HFFc6 (cell line): ENCODE measurements at regions not wholly inside any gene's neighbourhood (a gene's known extent, or its start where the extent isn't known, plus 50 kb on each side); places are given as distances from the start of the nearest gene placed in this dataset.

Experiments
- DNase-seq: peaks from one replicate; pipeline ENCODE4 v3.0.0-alpha.2; 2018
- H3K27ac Mint-ChIP-seq: 2 replicates; pipeline ENCODE4 v1.8.0; 2020; ENCODE audit warnings: mild to moderate bottlenecking, mixed read lengths
- H3K27me3 Mint-ChIP-seq: 2 replicates; pipeline ENCODE4 v1.8.0; 2021; ENCODE audit warnings: mild to moderate bottlenecking, moderate library complexity, mixed read lengths; ENCODE audit not compliant: insufficient read depth
- H3K36me3 Mint-ChIP-seq: 2 replicates; pipeline ENCODE4 v1.8.0; 2021; ENCODE audit warnings: low read depth, mixed read lengths
- H3K4me1 Mint-ChIP-seq: 2 replicates; pipeline ENCODE4 v1.8.0; 2020; ENCODE audit warnings: low read depth, mixed read lengths
- H3K4me3 Mint-ChIP-seq: 2 replicates; pipeline ENCODE4 v1.8.0; 2020; ENCODE audit warnings: mild to moderate bottlenecking, moderate library complexity, mixed read lengths
- H3K9me3 Mint-ChIP-seq: 2 replicates; pipeline ENCODE4 v1.8.0; 2020; ENCODE audit warnings: mild to moderate bottlenecking, mixed read lengths
- CTCF ChIP-seq: fragments of 200-600 bp; sonication (generic); IDR thresholded peaks from 2 replicates; pipeline ENCODE4 v1.5.0; 2021; ENCODE audit warnings: antibody characterized with exemption, mild to moderate bottlenecking

DNA sequence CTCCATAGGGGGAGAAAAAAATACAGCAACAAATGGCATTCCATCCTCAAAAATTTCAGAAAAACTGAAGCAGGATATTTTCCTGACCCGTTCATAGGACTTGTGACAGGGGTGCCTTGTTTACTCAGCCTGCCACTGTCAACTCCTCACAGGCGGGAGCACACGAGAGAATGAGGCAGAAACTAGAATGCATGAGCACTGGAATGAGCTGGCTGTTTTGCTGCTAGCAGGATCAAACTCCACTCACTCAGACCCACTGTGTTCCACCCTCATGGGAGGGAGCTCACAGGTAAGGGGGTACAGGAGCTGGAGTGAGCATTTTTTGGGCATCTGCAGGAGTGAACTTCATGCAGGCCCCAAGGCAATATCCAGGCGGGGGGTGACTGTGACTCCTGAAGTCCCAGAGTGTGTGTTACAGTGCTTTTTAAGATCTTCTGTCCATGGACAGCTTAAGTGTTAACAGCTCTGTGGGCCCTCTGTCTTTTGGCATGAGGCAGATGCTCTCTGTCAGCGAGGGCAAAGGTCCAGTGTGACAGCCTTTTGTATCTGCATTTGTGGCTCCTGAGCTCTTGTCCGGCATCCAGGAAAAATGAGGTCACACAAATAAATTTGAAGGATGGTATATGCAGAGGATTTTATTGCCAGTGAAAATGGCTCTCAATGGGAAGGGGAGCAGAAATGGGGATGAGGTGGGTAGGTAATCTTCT lies 905.7 kb upstream of the TENM4 start:
- H3K27ac Mint-ChIP-seq: no peak overlapping the region

DNA sequence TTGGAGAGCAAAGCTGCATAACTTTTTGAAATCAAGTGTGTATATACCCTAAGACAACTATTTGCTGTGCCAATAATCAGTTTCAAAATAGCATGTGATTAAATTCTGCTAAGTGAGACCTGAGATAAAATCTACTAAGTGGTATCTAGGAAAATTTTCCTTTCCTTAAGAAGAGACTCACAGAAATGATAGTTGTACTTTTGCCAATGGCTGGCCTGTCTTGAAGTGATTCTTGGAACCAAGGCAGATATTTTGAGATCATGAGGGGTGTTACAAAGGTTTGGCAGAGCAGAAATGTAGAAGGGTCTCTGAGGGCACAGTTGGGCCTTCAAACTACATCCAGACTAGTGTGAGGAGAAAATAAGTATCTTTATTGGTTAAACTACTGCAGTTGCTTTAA lies 902.6 kb upstream of the TENM4 start:
- H3K4me3 Mint-ChIP-seq: no peak overlapping the region
- no peak for TF ChIP-seq CTCF

More for the DNA sequence above, 905.7 kb upstream of the TENM4 start:
- TF ChIP-seq CTCF: no peak
- Mint-ChIP-seq H3K9me3 (no peaks in the 10 kb centered on the region), H3K4me1 (no peaks in the 10 kb centered on the region), H3K36me3 (no peaks in the 10 kb centered on the region), H3K4me3 (no peak overlapping the region), H3K27me3 (no peaks in the 10 kb centered on the region)
- no peak for DNase-seq

DNA sequence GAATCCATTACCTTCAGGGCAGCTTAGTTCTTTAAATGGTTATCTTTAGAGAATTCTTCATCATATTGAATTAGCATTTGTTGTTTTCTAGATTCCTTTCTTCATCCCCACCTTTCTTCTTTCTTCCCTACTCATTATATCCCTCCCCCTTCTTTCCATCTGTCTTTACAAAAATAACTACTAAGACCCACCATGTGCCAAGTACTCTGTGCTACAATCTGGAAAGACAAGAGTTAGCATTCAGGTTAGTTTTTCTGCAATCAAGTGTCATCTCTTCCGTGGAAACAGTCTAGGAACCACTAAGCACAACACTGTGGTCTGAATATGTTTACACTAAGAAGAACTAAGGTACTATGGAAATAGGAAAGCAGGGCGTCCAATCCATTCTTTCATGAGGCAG lies 897.4 kb upstream of the TENM4 start:
- no peak for TF ChIP-seq CTCF
- Mint-ChIP-seq H3K4me3 (no peak overlapping the region), H3K27me3 (no peaks in the 10 kb centered on the region; the same call in 1 of the 2 replicates), H3K4me1 (no peaks in the 10 kb centered on the region), H3K27ac (no peak overlapping the region), H3K36me3 (no peaks in the 10 kb centered on the region), H3K9me3 (peaks cover 8% of the 10 kb centered on the region; the same call in 1 of the 2 replicates)
- no peak for DNase-seq

More for the DNA sequence above, 902.6 kb upstream of the TENM4 start:
- Mint-ChIP-seq H3K27ac (no peak overlapping the region), H3K27me3 (no peaks in the 10 kb centered on the region), H3K36me3 (no peaks in the 10 kb centered on the region), H3K4me1 (no peaks in the 10 kb centered on the region), H3K9me3 (peaks cover under 1% of the 10 kb centered on the region; the same call in 1 of the 2 replicates)
- DNase-seq: no peak

DNA sequence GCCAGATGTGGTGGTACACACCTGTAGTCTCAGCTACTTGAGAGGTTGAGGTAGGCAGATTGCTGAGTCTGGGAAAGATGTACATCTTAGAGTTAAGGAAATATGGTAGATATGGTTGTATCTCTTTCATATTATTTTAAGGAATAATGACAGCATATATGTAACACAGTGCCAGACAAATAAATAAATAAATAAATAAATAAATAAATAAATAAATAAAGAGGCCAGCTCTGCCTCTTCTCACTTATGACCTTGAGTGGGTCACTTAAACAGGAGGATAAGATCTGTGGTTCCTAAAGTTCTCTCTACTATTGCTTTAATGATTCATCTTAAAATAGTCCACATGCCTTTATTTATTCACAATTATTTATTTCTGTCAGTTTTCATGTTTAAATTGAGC lies 890.9 kb upstream of the TENM4 start:
- no peak for DNase-seq
- TF ChIP-seq CTCF: no peak
- no peaks in the 10 kb centered on the region; the same call in 1 of the 2 replicates for H3K36me3 Mint-ChIP-seq
- no peaks in the 10 kb centered on the region; the same call in none of the 2 replicates for H3K27me3 Mint-ChIP-seq
- H3K4me3 Mint-ChIP-seq: no peak overlapping the region
- no peaks in the 10 kb centered on the region for H3K4me1 Mint-ChIP-seq
- peaks cover 17% of the 10 kb centered on the region for H3K9me3 Mint-ChIP-seq
- no peak overlapping the region for H3K27ac Mint-ChIP-seq

GRCh38 chr11:80330264-80330663 lies 889.4 kb upstream of the TENM4 start:
- peaks cover 21% of the 10 kb centered on the region for H3K9me3 Mint-ChIP-seq
- no peaks in the 10 kb centered on the region; the same call in 1 of the 2 replicates for H3K36me3 Mint-ChIP-seq
- no peak overlapping the region for H3K27ac Mint-ChIP-seq
- H3K4me3 Mint-ChIP-seq: no peak overlapping the region
- no peaks in the 10 kb centered on the region for H3K4me1 Mint-ChIP-seq
- no peak for DNase-seq
- TF ChIP-seq CTCF: no peak
- H3K27me3 Mint-ChIP-seq: peaks cover 2% of the 10 kb centered on the region
